Thyroid gland (tissue), 4 donors: ENCODE measurements at regions not wholly inside any gene's neighbourhood (a gene's known extent, or its start where the extent isn't known, plus 50 kb on each side); places are given as distances from the start of the nearest gene placed in this dataset.

Experiments
- POLR2A ChIP-seq, 2 donors: fragments of 450-650 bp; IDR thresholded peaks; one replicate each; pipeline ENCODE4 v1.6.1; 2017; ENCODE audit warnings: antibody characterized with exemption in 2 of 2, mild to moderate bottlenecking in 2 of 2, moderate library complexity in 1 of 2
- TF ChIP-seq, protein P1 (sequence below), 6 experiments: fragments of 200-600 bp in 3 of 6; fragments of 450-650 bp in 3 of 6; sonication (generic) in 3 of 6; IDR thresholded peaks; one replicate each; pipeline ENCODE4 v1.5.1; 2016 to 2019; ENCODE audit warnings: antibody characterized with exemption in 6 of 6, mild to moderate bottlenecking in 2 of 6, inconsistent platforms in 1 of 6, moderate library complexity in 1 of 6

DNA sequence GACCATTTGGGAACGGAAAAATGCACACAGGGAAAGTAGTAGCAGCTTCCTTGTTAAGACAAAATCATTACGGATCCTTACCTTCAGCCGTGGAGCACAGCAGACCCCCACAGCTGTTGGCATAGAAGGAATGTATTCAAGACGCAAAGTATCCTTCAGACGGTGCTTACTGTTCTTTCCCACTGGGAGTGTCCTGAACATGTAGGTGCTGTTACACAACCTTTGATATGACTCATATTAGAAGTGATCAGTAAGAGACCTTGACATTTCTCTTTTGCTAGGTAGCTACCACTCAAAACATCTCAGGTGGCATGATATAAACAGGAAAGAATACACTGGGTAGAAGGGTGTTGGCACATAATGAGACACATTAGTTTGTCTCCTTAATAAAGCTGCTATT, 154.0 kb upstream of the FMR1 start:
- TF ChIP-seq, protein P1, sequence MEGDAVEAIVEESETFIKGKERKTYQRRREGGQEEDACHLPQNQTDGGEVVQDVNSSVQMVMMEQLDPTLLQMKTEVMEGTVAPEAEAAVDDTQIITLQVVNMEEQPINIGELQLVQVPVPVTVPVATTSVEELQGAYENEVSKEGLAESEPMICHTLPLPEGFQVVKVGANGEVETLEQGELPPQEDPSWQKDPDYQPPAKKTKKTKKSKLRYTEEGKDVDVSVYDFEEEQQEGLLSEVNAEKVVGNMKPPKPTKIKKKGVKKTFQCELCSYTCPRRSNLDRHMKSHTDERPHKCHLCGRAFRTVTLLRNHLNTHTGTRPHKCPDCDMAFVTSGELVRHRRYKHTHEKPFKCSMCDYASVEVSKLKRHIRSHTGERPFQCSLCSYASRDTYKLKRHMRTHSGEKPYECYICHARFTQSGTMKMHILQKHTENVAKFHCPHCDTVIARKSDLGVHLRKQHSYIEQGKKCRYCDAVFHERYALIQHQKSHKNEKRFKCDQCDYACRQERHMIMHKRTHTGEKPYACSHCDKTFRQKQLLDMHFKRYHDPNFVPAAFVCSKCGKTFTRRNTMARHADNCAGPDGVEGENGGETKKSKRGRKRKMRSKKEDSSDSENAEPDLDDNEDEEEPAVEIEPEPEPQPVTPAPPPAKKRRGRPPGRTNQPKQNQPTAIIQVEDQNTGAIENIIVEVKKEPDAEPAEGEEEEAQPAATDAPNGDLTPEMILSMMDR (IDR thresholded peaks at IDR 0.05) = no peak
- no peak for TF ChIP-seq POLR2A (IDR thresholded peaks at IDR 0.05)
